HG03575 (cell line): ENCODE measurements at regions not wholly inside any gene's neighbourhood (a gene's known extent, or its start where the extent isn't known, plus 50 kb on each side); places are given as distances from the start of the nearest gene placed in this dataset.
"Not testable (repeated sequence)": the region's sequence is repeated elsewhere in the genome, so short reads cannot be mapped to it uniquely, and the experiment has no call there.

Source experiments
- ATAC-seq: cut with Tn5 transposase; IDR thresholded peaks from one replicate; pipeline ENCODE4 v1.9.1; 2021; ENCODE audit not compliant: unreplicated experiment, insufficient number of reproducible peaks, low FRiP score; ENCODE audit errors: extremely low read depth

DNA sequence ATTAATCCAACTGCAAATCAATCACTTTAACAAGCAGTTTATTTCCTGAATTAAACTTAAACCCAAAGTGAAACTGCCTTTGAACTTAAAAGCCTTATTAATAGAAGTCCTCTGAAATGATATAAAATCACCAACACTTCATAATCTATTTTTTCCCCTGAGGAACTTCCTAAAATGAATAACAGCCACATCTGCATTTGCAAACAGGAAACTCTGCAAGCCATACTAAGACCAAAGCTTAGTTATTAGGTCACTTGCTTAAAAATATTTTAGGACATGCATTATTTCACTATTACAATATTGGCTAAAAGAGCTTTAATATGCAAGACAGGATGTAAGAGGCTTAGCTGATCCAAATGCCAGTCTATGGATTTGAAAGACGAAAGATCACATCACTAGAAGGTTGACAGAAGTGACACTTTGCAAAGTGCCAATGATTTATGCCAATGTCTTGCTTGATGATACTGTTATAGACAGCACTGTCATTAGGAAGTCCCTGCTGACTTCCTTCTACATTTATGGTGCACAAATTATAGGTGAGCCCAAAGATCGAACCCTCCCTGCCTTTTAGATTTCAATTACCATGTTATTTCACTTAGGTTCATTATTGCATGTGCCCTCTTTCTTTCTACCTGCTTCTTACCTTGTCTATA is 99.9 kb upstream of the SKAP2 start:
- ATAC-seq = no peak

DNA sequence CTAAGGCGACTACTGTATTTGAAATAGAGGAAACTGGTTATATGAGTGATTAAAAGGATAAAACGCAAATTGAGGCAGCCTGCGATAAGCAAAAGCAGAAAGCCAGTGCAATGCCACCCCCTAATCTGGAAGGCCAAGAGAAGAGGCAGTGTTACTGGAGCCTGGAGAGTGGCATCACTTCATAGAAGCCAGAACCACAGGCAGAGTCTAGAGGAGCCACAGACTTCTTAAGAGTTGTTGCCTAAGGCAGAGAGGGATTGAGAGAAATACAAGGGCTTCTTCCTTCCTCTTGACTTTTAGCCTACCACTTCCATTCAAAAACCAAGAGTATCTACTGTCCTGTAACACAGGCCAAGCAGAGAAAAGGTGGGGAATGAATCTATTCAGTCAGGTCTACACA is 94.9 kb upstream of the SKAP2 start:
- no peak for ATAC-seq

DNA sequence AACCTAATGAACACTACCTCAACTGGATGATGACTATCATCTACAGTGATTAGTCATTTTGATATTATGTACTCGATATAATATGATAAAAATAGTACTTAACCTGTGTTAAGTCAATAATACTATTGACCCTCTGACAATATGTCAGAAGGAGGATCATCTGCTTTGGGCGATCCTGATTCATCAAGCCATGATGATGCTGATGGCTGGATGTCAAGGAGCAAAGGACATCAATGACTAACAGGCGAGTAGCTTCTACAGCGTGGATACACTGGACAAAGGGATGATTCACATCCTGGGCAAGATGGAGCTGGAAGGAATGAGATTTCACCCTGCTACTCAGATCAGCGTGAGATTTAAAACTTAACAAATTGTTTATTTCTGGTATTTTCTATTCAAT is 94.4 kb upstream of the SKAP2 start:
- no peak for ATAC-seq

DNA sequence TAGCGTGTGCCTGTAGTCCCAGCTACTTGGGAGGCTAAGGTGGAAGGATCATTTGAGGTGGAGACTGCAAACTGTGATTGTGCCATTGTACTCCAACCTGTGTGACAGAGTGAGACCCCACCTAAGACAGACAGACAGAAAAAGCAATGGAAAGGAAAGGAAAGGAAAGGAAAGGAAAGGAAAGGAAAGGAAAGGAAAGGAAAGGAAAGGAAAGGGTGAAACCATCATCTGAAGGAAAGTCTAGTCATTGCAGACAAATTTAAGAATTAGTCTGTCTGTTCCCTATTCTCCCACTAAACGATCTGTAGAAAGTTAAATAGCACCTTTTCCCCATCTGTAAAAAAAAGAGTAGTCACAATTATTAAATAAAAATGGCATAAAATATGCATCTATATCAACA is 91.1 kb upstream of the SKAP2 start:
- no peak for ATAC-seq

DNA sequence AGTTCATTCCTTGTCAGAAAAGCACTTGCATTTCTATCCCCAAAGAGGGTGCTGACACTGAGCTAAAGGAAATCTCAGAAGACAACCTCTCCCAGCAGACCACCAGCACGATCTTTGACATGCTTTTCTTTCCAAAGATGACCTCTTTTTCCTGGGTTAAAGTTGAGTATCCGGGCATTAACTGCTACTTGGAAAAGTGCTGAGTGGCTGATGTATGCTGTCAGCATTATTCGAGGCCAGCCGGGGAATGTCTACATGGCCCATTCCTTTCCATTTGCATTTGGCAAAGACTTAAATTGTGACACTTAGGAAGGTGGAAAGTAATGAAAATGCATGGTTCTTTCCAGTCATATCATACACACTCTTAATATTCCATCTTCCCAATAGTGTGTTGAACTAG is 90.6 kb upstream of the SKAP2 start:
- no peak for ATAC-seq

DNA sequence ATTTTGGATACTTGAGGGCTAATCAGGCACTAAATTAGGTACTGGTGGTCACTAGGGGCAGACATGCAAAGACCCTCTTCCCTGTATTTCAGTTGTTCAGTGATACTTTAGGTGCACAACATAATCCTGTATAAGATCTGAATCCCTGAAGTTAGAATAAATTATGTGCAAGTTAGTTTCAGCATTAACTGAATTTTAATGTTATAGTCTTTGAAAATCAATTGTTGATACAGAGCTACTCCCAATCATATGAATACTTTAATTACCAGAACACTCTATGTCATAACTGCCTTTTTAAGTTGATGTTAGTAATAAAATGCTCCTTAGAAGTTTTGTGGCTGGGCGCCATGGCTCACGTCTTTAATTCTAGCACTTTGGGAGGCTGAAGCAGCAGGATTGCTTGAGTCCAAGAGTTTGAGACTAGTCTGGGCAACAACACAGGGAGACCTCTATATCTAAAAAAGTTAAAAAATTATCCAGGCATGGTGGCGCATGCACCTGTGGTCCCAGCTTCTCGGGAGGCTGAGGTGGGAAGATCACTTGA is 87.1 kb upstream of the SKAP2 start:
- ATAC-seq = no peak

DNA sequence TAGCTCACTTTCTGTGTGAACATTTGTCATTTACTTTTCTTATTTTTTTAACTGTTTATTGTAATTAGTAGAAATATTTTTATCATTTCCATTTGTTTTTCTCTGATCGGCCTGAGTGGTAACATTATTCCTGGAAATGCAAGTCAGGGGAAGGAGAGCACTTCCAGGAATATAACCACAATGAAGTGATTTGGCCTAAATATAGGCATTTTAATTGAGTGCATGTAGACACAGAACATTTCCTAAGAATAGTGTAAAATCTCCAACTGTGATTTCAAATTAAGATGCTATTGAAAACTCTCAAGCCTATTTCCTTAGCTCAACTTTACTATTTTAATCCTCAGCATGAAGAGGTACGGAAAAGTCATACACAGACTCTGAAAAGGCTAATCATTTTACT is 86.5 kb upstream of the SKAP2 start:
- no peak for ATAC-seq

DNA sequence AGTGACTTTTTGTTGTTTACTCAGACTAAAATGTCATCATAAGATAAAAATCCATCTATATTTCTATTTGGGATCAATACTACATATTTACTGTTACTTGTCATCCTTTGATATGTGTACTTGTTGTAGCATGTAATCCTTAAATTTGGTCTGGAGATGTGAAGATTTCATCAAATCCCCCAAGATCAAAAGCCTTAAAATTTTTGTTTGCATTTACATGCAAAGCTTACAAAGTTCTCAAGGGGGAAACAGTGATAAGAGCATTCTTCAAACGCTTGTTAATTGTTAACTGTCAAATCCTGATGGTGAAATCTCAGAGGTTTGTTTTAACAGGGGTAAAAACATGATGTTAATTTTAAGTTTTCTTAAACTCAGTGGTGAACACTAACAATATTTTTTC is 84.9 kb upstream of the SKAP2 start:
- no peak for ATAC-seq

DNA sequence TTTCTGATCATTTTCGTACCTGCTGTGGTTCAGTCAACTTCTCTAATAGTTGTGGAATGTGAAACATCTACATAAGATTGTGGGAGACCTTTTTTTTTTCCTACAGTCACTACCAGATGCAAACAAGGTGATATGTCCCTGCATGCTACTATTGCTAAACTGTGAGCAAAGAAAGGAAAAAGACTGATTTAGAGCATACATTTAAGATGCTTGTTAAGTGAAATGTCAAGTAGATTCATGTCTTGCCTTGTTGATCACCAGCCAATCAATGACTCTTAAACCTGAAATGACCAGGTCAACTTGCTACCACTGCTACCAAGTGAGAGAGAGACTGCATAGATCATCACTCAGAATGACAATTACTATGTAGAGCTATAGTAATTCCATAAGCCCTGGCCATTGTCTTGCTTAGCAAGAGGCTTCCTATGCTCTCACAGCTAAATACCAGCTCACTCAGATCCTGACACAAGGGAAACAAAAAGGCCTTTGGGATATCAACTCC is 84.3 kb upstream of the SKAP2 start:
- ATAC-seq = no peak

DNA sequence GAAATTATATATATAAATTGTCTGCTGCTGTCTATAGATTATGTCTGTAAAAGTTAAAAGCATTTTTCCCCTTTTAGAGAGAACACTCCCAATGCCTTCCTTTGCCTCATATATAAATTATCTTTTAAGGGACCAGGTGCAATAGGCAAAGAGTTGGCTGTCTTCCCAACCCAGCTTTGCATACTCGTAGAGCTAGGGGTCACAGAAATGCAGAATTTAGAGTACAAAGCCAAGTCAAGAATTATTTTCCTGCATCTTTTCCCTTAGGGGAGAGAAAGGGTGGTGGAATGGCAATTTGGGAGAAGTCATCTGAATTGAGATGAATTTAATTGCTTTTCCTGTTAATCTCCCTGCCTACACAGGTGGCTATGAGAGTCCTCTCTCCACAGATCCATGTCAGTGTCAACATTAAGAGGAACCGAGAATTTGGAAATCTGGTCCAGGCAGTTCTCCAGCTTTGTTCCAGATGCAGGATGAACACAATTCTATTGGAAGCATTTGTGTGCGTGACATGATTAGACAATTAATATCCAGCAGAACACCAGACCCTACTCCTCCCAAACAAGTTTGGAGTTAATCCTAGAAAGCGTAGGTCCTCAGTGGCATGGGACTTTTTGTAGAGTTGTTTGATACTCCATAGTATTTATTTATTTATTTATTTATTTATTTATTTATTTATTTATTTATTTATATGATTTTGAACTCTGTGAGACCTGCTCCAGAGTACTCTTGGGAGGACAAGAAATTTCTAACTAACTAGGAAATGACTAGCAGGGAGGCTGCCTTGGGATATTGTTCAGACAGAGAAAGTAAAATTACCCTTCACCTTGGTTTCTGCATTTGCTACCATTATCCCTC is 80.3 kb upstream of the SKAP2 start:
- no peak for ATAC-seq

DNA sequence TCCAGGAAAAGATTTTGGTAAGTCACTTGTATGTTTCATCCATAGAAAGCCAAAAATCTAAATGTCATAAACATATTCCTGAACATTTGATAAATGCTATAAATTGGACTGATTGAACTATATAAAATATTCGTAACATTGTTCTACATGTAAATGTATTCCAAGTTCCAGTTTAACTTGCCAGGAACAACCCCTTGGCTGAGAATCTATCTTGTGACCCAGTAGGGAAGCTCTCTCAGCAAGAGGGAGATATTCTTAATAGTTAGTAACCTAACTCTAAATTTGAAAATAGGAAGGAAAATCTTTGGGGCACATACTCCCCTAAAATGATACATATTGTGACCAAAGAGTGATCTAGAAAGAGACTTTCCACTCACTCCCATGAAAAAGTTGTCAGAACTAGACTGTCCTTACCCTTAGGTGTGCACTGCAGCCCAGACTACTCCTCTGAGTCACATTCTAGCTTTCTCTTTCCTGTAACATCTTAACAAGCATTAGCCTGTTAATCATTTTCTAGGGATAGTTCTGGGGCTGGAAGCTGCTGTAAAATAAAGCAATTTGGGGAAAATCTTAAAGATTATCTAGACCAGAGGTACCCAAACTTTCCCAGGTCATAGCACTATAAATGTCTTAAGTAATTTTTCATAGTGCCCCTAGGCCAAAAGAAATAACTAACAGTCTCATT is 73.7 kb upstream of the SKAP2 start:
- ATAC-seq = no peak

DNA sequence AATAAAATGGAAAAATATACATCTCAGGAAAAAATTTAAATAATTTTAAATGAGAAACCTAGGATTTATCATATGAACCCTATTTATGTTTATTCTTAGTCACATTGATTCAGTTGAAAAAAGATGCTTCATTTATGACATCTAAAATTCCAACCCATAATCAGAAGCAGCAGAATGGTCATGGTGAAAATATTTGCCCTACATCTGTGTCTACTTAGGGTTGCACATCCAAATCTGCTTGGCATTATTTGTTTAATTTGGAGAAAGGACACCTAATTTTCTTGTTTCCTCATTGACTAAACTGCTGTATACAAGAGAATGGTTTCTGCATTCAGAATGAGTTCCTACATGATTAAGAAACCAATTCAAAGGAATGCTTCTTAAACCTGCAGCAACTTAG is 72.9 kb upstream of the SKAP2 start:
- no peak for ATAC-seq

DNA sequence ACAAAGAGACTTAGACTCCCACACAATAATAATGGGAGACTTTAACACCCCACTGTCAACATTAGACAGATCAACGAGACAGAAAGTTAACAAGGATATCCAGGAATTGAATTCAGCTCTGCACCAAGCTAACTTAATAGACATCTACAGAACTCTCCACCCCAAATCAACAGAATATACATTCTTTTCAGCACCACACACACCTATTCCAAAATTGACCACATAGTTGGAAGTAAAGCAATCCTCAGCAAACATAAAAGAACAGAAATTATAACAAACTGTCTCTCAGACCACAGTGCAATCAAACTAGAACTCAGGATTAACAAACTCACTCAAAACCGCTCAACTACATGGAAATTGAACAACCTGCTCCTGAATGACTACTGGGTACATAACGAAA is 68.2 kb upstream of the SKAP2 start:
- not testable (repeated sequence) for ATAC-seq

DNA sequence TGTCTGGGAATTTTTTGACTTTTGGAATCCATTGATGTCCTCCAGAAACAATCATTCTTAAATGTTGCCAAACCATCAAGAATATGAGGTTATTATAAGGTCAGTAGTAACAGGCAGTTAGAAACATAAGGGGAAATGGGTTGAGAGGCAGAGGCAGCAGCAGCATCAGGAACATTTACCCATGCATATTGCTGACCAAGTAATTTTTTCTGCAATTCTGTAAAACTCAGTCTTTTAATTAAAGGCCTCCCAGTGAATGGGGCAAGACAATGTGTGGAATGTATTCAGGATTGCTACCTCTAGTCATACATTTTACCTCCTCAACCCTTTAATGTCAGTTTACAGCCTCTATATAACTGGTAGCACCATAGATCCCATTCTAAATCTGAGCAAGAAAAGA is 66.5 kb upstream of the SKAP2 start:
- no peak for ATAC-seq

DNA sequence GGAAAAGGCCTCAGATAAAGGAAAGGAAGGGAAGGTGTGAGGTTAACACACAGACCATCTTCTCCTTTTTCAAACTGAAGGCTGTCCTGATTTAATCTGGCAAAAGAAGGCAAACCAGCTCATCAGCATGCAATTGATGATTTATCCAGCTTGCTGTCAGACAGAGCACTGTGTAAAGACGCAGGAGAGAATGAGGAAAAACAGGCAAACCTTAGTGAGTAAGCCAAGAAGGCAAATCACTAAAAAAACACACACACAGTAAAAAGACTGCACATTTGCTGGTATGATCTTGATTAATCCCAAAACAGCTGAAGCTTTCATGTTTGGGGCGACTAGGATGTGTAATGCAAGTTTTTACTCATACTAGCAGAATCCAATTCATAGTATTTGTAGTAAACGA is 65.8 kb upstream of the SKAP2 start:
- no peak for ATAC-seq

DNA sequence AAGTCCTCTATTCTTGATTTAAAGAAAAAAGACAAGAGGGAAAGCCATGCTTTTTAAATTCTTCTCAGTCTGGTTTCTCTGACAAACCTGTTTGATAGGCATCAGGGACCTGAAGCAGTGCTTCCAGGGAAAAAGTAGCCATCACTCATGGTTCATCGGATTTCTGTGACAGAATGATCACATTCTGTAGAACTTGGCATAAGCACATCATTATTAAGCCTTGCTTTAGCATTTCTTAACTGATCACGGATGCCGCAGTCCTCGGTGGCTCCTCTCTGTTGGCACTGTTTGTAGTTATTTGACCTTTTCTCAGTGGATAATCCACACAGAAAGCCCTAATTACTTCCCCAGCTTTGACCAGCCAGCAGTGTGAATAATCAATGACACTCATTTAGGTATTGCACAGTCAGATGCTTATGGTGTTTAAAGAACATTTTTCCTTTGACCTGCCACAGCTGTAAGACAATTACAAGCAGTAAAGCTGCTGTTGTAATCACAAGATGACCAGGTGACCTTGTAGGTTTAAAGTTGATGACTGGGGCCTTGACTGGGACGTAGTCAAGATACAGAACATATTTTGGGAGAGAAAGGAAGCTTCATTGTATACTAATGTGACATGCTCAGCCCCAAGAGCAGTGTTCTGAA is 64.4 kb upstream of the SKAP2 start:
- ATAC-seq = no peak

DNA sequence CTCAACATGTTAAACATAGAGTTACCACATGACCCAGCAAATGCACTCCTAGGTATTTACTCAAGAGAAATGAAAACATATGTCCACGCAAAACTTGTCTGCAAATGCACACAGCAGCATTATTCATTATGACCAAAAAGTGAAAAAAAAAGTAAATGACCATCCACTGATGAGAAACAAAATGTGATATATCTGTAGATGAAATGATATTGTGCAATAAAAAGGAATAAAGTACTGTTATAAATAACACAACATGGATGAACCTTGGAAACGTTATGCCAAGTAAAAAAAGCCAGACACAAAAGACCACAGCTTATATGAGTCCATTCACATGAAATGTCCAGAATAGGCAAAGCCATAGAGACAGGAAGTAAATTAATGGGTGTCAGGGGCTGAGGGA is 61.4 kb upstream of the SKAP2 start:
- no peak for ATAC-seq

DNA sequence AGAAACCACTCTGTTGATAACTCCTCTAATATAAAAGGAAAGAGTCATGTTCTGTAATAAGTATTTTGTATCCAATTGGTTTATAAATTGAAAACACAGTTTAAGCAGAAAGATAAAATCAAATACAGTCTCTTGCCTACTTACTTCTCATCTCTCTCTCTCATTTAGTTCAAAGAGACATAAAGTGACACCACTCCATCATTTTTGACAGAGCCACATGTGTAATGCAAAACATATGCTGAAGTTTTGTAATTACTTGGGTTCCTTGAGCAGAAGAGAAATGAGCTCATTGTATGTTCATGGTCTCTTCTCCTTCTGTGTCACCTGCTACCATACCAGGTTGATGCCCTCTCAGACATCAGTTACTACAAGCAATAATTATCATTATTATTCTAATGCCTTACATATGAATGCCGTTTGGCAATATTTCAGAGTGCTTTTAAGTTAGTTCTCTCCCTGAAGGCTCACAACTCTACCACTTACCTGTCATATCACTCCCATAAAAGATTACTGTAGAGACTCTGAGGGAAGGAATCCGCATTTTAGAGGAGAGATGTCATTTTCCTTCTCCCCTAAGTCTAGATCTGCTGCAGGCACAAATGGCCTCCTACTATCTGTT is 59.9 kb upstream of the SKAP2 start:
- no peak for ATAC-seq
